Fibroblast of lung (primary cell): ENCODE measurements at regions not wholly inside any gene's neighbourhood (a gene's known extent, or its start where the extent isn't known, plus 50 kb on each side); places are given as distances from the start of the nearest gene placed in this dataset.

Experiments used
- DNase-seq, 2 donors: peaks; one replicate each; pipeline versions ENCODE4 v3.0.0 to v3.0.0-alpha.2; 2010; ENCODE audit warnings: low read depth in 2 of 2
- H2AFZ ChIP-seq: 2 replicates; pipeline ENCODE4 v1.5.1; 2012; ENCODE audit warnings: low read length, control low read depth, inconsistent platforms
- H3K27ac ChIP-seq: 2 replicates; pipeline ENCODE4 v1.5.1; 2011; ENCODE audit warnings: low read length, control low read depth; ENCODE audit not compliant: insufficient read depth
- H3K27me3 ChIP-seq: 2 replicates; pipeline ENCODE4 v1.5.1; 2011; ENCODE audit warnings: mild to moderate bottlenecking, low read length; ENCODE audit not compliant: control insufficient read depth, insufficient read depth
- H3K36me3 ChIP-seq: 2 replicates; pipeline ENCODE4 v1.5.1; 2011; ENCODE audit warnings: low read length; ENCODE audit not compliant: control insufficient read depth, insufficient read depth
- H3K4me1 ChIP-seq: 2 replicates; pipeline ENCODE4 v1.5.1; 2011; ENCODE audit warnings: low read length; ENCODE audit not compliant: control insufficient read depth, insufficient read depth; ENCODE audit errors: extremely low read depth
- H3K4me2 ChIP-seq: 2 replicates; pipeline ENCODE4 v1.5.1; 2011; ENCODE audit warnings: low read length, control low read depth; ENCODE audit not compliant: insufficient read depth; ENCODE audit errors: extremely low read depth
- H3K4me3 ChIP-seq, 4 experiments: fragments of 200-600 bp in 1 of 4; sonication (generic) in 1 of 4; replicated peaks in 1 of 4; 2 replicates each; pipeline ENCODE4 v1.5.1; 2011 to 2016; ENCODE audit warnings: low read length in 4 of 4, low read depth in 3 of 4, mild to moderate bottlenecking in 3 of 4, control low read depth in 2 of 4, inconsistent platforms in 1 of 4, mixed read lengths in 1 of 4; ENCODE audit not compliant: insufficient read depth in 1 of 4; ENCODE audit errors: control extremely low read depth in 1 of 4
- H3K79me2 ChIP-seq: 2 replicates; pipeline ENCODE4 v1.5.1; 2012; ENCODE audit warnings: mild to moderate bottlenecking, low read length, inconsistent platforms; ENCODE audit not compliant: control insufficient read depth, insufficient read depth
- H3K9ac ChIP-seq: 2 replicates; pipeline ENCODE4 v1.5.1; 2011; ENCODE audit warnings: mild to moderate bottlenecking, low read length, control low read depth; ENCODE audit not compliant: insufficient read depth
- H3K9me3 ChIP-seq: 2 replicates; pipeline ENCODE4 v1.5.1; 2012; ENCODE audit warnings: low read depth, low read length; ENCODE audit not compliant: control insufficient read depth, insufficient read depth
- H4K20me1 ChIP-seq: 2 replicates; pipeline ENCODE4 v1.5.1; 2011; ENCODE audit warnings: low read length; ENCODE audit not compliant: control insufficient read depth, insufficient read depth; ENCODE audit errors: extremely low read depth
- EZH2 ChIP-seq: IDR thresholded peaks from 2 replicates; pipeline ENCODE4 v1.5.1; 2012; ENCODE audit warnings: low read length, control low read depth, mild to moderate bottlenecking; ENCODE audit errors: missing control alignments
- TF ChIP-seq, protein P1 (sequence below), 2 donors: IDR thresholded peaks in 1 of 2; conservative IDR thresholded peaks in 1 of 2; 1 replicate in 1 of 2; 2 replicates in 1 of 2; pipeline ENCODE4 v1.5.1; 2011 to 2012; ENCODE audit warnings: low read length in 2 of 2, control low read depth in 1 of 2, inconsistent platforms in 1 of 2, low read depth in 1 of 2, mild to moderate bottlenecking in 1 of 2

DNA sequence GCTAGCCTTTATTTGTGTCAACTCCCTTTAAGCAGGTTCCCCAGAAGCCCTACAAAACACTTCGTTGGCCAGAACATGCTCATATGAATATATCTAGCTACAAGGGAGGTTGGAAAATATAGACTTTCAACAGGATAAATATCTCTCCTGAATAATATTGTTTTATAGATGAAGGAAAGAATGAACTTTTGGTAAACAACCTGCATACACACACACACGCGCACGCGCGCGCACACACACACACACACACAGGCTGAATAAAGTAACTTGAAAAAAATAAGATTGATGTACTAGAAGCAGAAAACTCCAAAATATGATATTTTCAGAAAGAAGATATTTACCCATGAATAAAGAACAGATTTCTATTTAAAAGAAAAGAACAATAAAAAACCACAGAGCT lies 72.4 kb upstream of the GADL1 start:
- Histone ChIP-seq H3K4me2 (no peak overlapping the region), H3K9ac (no peak overlapping the region), H3K36me3 (no peaks in the 10 kb centered on the region), H4K20me1 (no peaks in the 10 kb centered on the region), H2AFZ (no peak overlapping the region), H3K9me3 (no peaks in the 10 kb centered on the region), H3K79me2 (no peaks in the 10 kb centered on the region), H3K27ac (no peak overlapping the region), H3K4me3 (no peak overlapping the region), H3K4me1 (no peaks in the 10 kb centered on the region), H3K27me3 (no peaks in the 10 kb centered on the region)
- no peak for TF ChIP-seq EZH2
- TF ChIP-seq, protein P1, sequence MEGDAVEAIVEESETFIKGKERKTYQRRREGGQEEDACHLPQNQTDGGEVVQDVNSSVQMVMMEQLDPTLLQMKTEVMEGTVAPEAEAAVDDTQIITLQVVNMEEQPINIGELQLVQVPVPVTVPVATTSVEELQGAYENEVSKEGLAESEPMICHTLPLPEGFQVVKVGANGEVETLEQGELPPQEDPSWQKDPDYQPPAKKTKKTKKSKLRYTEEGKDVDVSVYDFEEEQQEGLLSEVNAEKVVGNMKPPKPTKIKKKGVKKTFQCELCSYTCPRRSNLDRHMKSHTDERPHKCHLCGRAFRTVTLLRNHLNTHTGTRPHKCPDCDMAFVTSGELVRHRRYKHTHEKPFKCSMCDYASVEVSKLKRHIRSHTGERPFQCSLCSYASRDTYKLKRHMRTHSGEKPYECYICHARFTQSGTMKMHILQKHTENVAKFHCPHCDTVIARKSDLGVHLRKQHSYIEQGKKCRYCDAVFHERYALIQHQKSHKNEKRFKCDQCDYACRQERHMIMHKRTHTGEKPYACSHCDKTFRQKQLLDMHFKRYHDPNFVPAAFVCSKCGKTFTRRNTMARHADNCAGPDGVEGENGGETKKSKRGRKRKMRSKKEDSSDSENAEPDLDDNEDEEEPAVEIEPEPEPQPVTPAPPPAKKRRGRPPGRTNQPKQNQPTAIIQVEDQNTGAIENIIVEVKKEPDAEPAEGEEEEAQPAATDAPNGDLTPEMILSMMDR (conservative IDR thresholded peaks at IDR 0.05 in 1 of 2, IDR thresholded peaks at IDR 0.05 in 1 of 2; ENCODE audit: low read depth in 1 of 2, low read length in 2 of 2) = no peak
- no peak for DNase-seq

DNA sequence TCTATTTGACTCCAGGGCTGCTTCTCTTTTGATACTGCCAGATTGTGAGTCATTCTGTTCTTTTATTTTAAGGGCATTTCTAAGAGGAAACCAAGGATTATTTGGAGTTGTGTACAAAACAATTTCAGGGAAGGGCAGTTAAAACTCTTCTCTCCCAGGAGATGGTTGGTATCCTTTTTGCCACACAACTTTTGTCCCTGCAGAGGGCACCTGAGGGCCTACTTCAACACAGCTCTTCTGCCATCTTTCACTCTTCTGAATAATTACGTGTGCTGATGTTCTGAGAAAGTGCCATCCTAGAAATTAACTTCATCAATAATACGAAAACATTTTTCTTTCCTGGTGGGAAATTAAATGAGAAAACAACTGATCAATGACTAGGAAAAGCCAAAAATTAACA lies 75.7 kb upstream of the GADL1 start:
- no peak for DNase-seq
- Histone ChIP-seq H3K27me3 (no peaks in the 10 kb centered on the region), H2AFZ (no peak overlapping the region), H3K9me3 (no peaks in the 10 kb centered on the region), H4K20me1 (no peaks in the 10 kb centered on the region), H3K4me1 (no peaks in the 10 kb centered on the region), H3K36me3 (no peaks in the 10 kb centered on the region), H3K9ac (no peak overlapping the region), H3K27ac (no peak overlapping the region), H3K4me3 (no peak overlapping the region), H3K4me2 (no peak overlapping the region), H3K79me2 (no peaks in the 10 kb centered on the region)
- no peak for TF ChIP-seq EZH2
- TF ChIP-seq, protein P1 (conservative IDR thresholded peaks at IDR 0.05 in 1 of 2, IDR thresholded peaks at IDR 0.05 in 1 of 2; ENCODE audit: low read depth in 1 of 2, low read length in 2 of 2) = peak in 1 of 2 donors; percentile 15

DNA sequence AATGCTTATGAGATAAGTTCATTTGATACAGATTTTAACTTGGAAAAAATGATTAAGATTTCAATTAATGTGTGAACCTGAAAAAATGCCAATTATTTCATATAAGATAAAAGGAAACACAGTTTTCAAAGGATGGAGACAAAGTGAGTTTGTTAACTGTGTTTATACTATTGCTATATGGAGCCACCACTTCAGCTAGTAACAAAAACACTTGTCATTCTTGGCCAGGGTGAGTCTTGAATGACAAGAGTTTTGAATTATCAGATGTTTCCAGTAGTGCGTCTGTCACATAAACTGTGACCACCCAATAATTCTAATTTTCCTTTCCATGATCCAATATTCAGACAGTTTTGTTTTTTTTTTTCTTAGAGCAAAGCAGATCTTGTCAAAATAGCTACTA lies 78.0 kb upstream of the GADL1 start:
- no peaks in the 10 kb centered on the region for H3K4me1 ChIP-seq
- no peak overlapping the region for H3K9ac ChIP-seq
- H4K20me1 ChIP-seq = no peaks in the 10 kb centered on the region
- H2AFZ ChIP-seq = no peak overlapping the region
- no peak overlapping the region for H3K4me3 ChIP-seq
- no peak overlapping the region for H3K27ac ChIP-seq
- no peaks in the 10 kb centered on the region for H3K9me3 ChIP-seq
- TF ChIP-seq EZH2 = no peak
- TF ChIP-seq, protein P1 (conservative IDR thresholded peaks at IDR 0.05 in 1 of 2, IDR thresholded peaks at IDR 0.05 in 1 of 2; ENCODE audit: low read depth in 1 of 2, low read length in 2 of 2) = no peak
- H3K36me3 ChIP-seq = no peaks in the 10 kb centered on the region
- no peak for DNase-seq
- H3K27me3 ChIP-seq = no peaks in the 10 kb centered on the region
- no peak overlapping the region for H3K4me2 ChIP-seq
- no peaks in the 10 kb centered on the region for H3K79me2 ChIP-seq
